K562 (cell line): ENCODE measurements at regions not wholly inside any gene's neighbourhood (a gene's known extent, or its start where the extent isn't known, plus 50 kb on each side); places are given as distances from the start of the nearest gene placed in this dataset.

Source experiments
- CHCHD3 ChIP-seq: fragments of 250-450 bp; sonication (Bioruptor Pico); IDR thresholded peaks from 2 replicates; pipeline ENCODE4 v2.1.2; 2022; ENCODE audit warnings: mild to moderate bottlenecking
- CREB3L1 ChIP-seq: fragments of 450-650 bp; IDR thresholded peaks from 2 replicates; pipeline ENCODE4 v1.6.1; 2014; ENCODE audit warnings: low read depth, mild to moderate bottlenecking, moderate library complexity, borderline replicate concordance
- E4F1 ChIP-seq: fragments of 250-450 bp; sonication (Bioruptor Pico); IDR thresholded peaks from 2 replicates; pipeline ENCODE4 v1.5.0; 2021; ENCODE audit warnings: mild to moderate bottlenecking, borderline replicate concordance
- ERF ChIP-seq: fragments of 450-650 bp; formaldehyde crosslinking; IDR thresholded peaks from 2 replicates; pipeline ENCODE4 v1.4.0; 2020; ENCODE audit warnings: mild to moderate bottlenecking, mixed read lengths
- FOXK1 ChIP-seq: sonication (generic); formaldehyde crosslinking; IDR thresholded peaks from 2 replicates; pipeline ENCODE4 v1.8.0; 2022; ENCODE audit warnings: missing genetic modification reagents, mild to moderate bottlenecking, borderline replicate concordance
- JUN ChIP-seq, 2 experiments: sonication (generic) in 1 of 2; formaldehyde crosslinking in 1 of 2; IDR thresholded peaks; 2 replicates each; pipeline versions ENCODE4 v1.6.1 to v1.8.0; 2012 to 2022; ENCODE audit warnings: borderline replicate concordance in 2 of 2, mild to moderate bottlenecking in 2 of 2, improper control_type of control experiment in 1 of 2, low read depth in 1 of 2, low read length in 1 of 2, missing genetic modification reagents in 1 of 2
- NFYB ChIP-seq: IDR thresholded peaks from 2 replicates; pipeline ENCODE4 v1.6.1; 2011; ENCODE audit warnings: mild to moderate bottlenecking, moderate library complexity; ENCODE audit not compliant: insufficient read length; ENCODE audit errors: extremely low read depth
- RAD51 ChIP-seq: fragments of 450-650 bp; IDR thresholded peaks from 2 replicates; pipeline ENCODE4 v1.7.1; 2016; ENCODE audit warnings: low read depth, mild to moderate bottlenecking, borderline replicate concordance
- SMARCE1 ChIP-seq: fragments of 450-650 bp; IDR thresholded peaks from 2 replicates; pipeline ENCODE4 v1.7.1; 2016; ENCODE audit warnings: mild to moderate bottlenecking
- TBP ChIP-seq: optimal IDR thresholded peaks from 2 replicates; pipeline ENCODE3; 2011; ENCODE audit warnings: low read depth, low read length, improper control_type of control experiment
- THRB ChIP-seq: fragments of 450-650 bp; formaldehyde crosslinking; conservative IDR thresholded peaks from 2 replicates; pipeline ENCODE4 v1.4.0; 2022; ENCODE audit warnings: mild to moderate bottlenecking, missing genetic modification characterization
- VEZF1 ChIP-seq: fragments of 200-800 bp; sonication (Bioruptor generic); IDR thresholded peaks from 2 replicates; pipeline ENCODE4 v1.6.1; 2017; ENCODE audit warnings: missing genetic modification characterization, missing compliant biosample characterization
- XRCC3 ChIP-seq: fragments of 450-650 bp; IDR thresholded peaks from 2 replicates; pipeline ENCODE4 v1.6.1; 2017; ENCODE audit warnings: mild to moderate bottlenecking, moderate library complexity
- ZBTB5 ChIP-seq: fragments of 450-650 bp; IDR thresholded peaks from 2 replicates; pipeline ENCODE4 v1.6.1; 2017; ENCODE audit warnings: antibody characterized with exemption
- ZNF121 ChIP-seq: sonication (generic); formaldehyde crosslinking; conservative IDR thresholded peaks from 2 replicates; pipeline ENCODE4 v1.8.0; 2022; ENCODE audit warnings: missing genetic modification reagents
- ZNF584 ChIP-seq: fragments of 200-800 bp; sonication (Bioruptor generic); IDR thresholded peaks from 2 replicates; pipeline ENCODE4 v1.6.1; 2016; ENCODE audit warnings: low read depth, mild to moderate bottlenecking, missing genetic modification characterization, missing compliant biosample characterization
- ZNF766 ChIP-seq: fragments of 200-800 bp; sonication (Bioruptor generic); conservative IDR thresholded peaks from 2 replicates; pipeline ENCODE4 v1.6.1; 2016; ENCODE audit warnings: missing genetic modification characterization, missing compliant biosample characterization

- TF ChIP-seq VEZF1 (peak; percentile 27; the same call in 1 of the 2 replicates), E4F1 (no peak), THRB (peak; percentile 88; the same call in 1 of the 2 replicates), ZNF121 (CRISPR knock-in tag) (no peak), ZNF584 (peak; percentile 88), NFYB (peak; percentile 96), XRCC3 (no peak), CREB3L1 (peak; percentile 34; the same call in 1 of the 2 replicates), ERF (CRISPR knock-in tag) (peak; percentile 47; the same call in 1 of the 2 replicates), RAD51 (peak; percentile 92), ZBTB5 (no peak), CHCHD3 (no peak), JUN (IDR thresholded peaks at IDR 0.05; ENCODE audit: borderline replicate concordance, low read depth, low read length) (0 out of 2 replicates have a peak, but pooled peaks have one; percentile 16), JUN (CRISPR knock-in tag; IDR thresholded peaks at IDR 0.05; ENCODE audit: borderline replicate concordance) (no peak), FOXK1 (CRISPR knock-in tag) (0 out of 2 replicates have a peak, but pooled peaks have one; percentile 34), SMARCE1 (no peak), TBP (no peak), ZNF766 (CRISPR knock-in tag) (peak; percentile 86)
These were observed 162.4 kb downstream of the ID4 start (continued) for GRCh38 chr6:19999319-20000191.
